ENCODE measurements at regions not wholly inside any gene's neighbourhood (a gene's known extent, or its start where the extent isn't known, plus 50 kb on each side); places are given as distances from the start of the nearest gene placed in this dataset.
A peak's percentile ranks its signal among the peaks of the same experiment; 100 is the strongest.

DNA sequence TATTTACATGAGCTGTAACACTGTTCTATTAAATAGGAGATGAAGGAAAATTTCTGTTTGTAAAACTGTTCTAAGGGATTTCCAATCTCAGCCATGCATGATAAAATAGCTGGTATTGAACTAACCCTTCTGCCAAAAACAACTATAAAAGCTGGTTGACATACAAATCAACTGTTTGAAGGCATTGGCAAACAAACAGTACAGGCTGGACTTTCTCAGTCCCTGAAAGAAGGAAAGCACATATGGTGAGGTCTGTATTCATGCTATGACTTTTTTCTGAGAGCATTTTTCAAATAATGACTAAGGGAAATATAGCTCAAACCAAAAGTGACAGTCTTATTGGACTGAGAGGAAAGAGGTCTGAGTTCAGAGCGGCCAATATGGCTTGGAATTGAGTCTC is 117.0 kb upstream of the CCDC54 start:
- no peak for DNase-seq (ENCODE audit: low read depth, low spot score)

DNA sequence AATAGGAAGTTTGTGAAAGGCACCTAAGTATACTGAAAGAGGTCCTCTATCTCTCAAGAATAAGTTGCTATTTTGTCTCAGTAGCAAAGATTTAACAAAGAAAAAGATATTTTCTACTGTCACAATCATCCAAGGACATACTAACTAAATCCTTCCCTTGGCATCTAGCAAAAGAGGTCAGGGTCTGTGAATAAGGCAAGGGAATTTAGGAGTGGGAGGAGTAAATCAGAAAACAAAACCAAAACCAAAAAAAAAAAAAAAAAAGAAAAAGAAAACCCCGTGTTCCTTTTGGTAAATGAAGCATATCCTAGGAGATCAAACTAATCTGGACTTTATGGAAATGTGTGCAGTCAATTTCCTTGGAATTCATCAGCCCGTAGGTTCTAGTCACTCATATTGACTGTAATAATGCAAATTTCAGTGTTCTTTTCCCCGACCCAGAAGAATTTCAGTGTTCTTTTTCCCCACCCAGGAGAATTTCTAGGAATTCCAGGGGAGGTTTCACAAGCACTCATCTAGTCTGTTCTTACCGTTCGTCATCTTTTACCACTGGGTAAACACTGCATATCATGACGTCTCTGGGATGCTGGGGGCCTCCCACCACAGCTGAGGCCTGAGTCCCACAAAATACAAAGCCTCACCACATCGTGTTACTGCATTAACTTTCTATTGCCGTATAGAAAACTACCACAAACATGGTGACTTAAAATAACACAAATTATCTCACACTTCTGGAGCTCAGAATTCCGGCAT is 113.8 kb upstream of the CCDC54 start:
- no peak overlapping the region for H3K4me3 ChIP-seq (ENCODE audit: low read length)
- DNase-seq (ENCODE audit: low read depth, low spot score) = no peak

More for the DNA sequence above, 117.0 kb upstream of the CCDC54 start:
- H3K4me3 ChIP-seq (ENCODE audit: low read length) = no peak overlapping the region

DNA sequence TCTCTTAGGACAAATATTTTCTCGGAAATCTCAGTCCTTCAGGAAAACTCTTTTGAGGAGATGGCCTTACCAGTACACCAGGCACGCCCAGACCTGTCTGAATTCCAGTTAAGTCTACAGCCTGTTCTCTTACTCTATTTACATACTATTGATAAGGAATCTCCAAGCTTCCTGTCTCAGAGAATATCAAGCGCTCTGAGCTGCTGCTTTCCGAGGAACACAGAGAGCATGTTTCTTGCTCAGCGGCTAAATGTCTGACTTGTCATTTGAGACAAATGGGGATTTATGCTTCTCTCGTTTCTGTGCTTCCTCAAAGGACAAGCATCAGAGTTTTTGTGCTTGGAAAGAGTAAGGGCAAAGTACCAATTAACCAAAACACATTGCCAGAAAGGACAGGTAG is 112.4 kb upstream of the CCDC54 start:
- no peak for DNase-seq (ENCODE audit: low read depth, low spot score)
- no peak overlapping the region for H3K4me3 ChIP-seq (ENCODE audit: low read length)

DNA sequence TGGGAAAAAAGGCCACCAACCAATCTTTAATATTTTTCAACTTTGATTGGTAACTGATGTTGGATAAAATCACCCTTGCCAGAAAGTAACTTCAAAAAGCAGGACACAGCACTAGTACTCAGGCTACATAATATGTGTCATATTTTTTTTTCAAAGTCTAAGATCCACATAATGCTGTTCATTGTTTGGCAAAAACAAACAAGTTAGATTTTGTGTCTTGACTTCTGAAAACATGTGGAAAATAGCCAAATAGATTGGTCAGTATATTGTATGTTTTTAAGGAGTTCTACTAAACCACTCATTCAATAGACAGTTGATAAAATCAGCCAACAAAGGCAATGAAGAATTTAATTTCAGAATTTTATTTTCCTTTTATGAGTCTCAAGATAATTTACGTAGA is 111.7 kb upstream of the CCDC54 start:
- no peak for DNase-seq (ENCODE audit: low read depth, low spot score)
- no peak overlapping the region for H3K4me3 ChIP-seq (ENCODE audit: low read length)

DNA sequence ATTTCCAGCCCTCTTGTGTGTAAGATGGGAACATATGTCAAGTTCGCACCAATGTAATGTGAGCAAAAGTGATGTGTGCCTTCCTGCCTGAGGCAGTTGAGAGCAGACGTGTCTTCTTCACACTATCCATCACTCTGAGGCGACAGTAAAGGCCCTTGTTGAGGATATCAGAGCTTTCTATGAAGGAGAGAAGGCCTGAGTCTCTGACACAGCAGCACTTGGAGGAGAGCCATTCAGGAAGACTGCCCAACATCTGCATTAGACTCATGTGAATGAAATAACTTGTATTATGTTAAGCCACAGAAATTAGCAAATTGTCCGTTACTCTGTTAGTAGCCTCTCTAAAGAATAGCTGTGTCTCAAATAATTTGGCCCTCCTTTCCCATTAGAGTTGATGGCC is 108.8 kb upstream of the CCDC54 start:
- no peak for DNase-seq (ENCODE audit: low read depth, low spot score)
- H3K4me3 ChIP-seq (ENCODE audit: low read length) = no peak overlapping the region

DNA sequence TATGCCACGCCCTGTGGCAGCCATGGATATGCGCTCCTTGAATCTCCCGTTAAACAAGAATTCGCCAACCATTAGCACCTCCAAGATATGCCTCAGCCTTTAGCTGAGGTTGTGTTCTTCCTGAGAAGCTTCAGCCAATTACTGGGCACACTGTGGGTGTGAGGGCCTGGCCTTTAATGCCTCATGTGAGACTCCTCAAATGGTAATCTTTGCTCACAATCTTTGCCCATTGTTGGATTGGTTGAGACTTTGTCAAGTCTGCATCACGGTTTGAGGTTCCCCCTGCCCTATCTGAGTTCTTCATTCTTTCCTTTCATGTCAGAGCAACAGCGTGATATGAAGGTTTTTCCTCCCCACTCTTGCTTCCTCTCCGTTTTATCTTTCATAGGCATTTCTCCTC is 108.1 kb upstream of the CCDC54 start:
- DNase-seq (ENCODE audit: low read depth, low spot score) = peak; percentile 46
- H3K4me3 ChIP-seq (ENCODE audit: low read length) = no peak overlapping the region

DNA sequence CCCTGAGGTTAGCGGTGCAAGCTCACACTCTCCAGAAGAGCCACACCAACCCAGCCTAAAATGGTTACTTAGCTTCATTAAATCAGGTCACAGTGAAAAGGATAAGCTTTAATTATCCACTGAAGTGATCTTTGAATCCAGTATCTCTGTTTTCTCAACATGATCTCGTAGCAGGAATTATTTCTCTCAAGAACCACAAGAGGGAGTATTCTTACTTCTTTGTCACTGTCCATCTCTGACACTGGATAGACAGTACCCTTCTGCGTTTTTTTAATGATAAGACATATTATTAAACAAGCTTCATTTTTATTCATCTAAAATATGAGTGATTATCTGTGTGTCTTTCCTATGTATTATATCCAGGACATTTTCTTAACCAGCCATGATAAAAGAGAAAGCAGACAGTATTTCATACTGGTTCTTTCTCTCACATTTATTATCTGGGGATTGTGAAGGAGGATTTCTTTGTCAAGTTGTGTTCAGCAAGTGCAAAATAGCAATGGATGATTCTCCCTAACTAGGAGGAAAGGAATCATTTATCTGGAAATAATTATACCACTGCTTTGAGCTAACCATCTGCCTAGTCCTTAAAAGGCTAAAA is 105.4 kb upstream of the CCDC54 start:
- peak; percentile 18 for DNase-seq (ENCODE audit: low read depth, low spot score)
- no peak overlapping the region for H3K4me3 ChIP-seq (ENCODE audit: low read length)

DNA sequence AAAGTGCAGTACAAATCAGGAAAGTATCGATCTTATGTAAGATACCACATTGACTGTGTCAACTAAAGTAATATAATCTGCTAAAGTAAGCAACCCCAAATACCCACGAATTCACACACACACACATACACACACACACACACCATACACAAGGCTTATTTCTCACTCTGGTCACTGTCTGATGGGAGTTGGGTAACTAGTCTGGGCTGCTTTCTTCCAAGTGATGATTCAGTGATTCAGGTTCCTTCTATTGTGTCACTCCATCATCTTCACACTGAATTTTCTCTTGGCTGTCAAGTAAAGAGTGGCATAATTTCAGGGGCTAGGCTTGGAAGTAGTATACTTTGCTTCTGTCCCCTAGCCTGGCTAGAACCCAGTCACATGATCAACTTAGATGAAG is 104.8 kb upstream of the CCDC54 start:
- H3K4me3 ChIP-seq (ENCODE audit: low read length) = no peak overlapping the region
- no peak for DNase-seq (ENCODE audit: low read depth, low spot score)

DNA sequence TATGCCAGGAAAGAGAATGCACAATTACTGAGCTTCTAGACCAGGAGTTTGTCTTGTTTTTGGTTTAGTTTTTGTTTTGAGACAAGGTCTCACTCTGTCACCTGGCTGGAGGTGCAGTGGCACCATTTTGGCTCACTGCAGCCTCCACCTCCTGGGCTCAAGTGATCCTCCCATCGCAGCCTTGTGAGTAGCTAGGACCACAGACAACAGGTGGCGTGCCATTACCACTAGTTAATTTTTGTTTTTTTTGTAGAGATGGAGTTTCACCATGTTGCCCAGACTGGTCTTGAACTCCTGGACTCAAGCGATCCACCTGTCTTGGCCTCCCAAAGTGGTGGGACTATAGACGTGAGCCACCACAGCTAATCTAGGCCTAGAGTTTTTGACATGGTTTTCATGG is 104.4 kb upstream of the CCDC54 start:
- no peak for DNase-seq (ENCODE audit: low read depth, low spot score)
- no peak overlapping the region for H3K4me3 ChIP-seq (ENCODE audit: low read length)

DNA sequence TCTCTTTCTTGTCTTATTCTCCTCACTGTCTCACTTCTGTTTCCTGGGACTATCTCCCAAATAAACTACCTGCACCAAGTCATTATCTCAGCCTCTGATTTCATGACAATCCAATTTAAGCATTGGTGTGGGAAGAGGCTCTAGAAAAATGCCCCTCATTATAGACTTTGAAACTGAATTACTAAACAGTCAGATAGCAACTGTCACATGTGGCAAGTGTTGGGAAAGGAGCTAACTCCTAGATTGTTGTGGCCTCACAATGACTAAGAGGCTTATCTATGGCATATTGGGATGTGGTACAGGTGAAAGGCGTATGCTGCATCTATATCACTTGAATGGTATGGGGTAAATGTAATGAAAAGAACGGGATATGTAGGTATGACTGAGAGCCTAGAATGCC is 103.5 kb upstream of the CCDC54 start:
- no peak overlapping the region for H3K4me3 ChIP-seq (ENCODE audit: low read length)
- DNase-seq (ENCODE audit: low read depth, low spot score) = no peak

DNA sequence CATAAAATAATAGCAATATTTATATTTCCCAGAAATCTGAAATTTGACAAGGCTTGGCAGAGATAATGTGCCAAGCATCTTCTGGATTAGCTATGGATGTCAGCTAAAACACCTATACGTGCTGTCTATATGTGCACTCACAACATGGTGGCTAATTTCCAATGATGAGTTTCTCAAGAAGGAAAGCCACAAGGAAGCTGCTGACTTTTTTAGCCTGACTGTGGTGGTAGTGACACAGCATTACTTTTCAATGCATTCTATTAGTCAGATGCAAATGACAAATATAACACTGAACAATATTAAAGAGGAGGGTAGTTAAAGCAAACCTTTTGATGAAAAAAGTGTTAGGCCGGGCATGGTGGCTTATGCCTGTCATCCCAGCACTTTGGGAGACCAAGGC is 101.7 kb upstream of the CCDC54 start:
- H3K4me3 ChIP-seq (ENCODE audit: low read length) = no peak overlapping the region
- DNase-seq (ENCODE audit: low read depth, low spot score) = no peak

DNA sequence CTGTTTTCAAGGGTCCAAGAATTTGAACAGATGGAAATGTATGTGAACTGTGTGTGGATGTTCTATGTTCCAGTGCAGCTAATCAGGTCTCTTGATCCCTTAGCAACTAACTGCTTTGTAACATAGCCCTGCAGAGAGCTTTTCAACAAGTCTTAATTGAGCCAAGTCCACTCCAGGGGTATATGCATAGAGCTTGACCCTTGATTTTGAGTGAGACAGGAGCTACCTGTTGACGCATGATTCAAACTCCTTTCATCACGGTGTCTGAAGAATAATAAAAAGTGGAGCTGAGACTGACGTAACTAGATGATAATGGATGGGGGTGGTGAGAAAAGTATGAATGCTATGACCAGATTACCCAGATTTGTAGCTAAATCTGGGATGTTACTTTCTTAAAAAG is 93.3 kb upstream of the CCDC54 start:
- H3K4me3 ChIP-seq (ENCODE audit: low read length) = no peak overlapping the region
- no peak for DNase-seq (ENCODE audit: low read depth, low spot score)

DNA sequence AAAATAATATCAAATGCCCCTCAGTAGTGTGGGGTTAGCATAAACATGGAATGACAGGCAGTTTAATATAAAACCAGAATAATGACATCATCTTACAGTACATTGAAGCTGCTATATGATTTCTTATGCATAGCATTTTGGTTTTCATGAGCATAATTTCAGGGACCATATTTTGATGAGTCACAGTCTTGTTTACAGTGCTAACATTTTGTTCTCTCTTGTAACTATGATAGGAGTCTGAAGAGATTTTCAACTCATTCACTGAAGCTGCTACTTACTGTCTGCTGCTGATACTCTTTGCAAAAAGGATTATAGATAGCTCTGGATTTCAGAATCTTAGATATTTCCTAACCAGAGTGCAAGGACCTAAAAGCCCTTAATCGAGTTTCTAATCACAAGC is 92.6 kb upstream of the CCDC54 start:
- no peak for DNase-seq (ENCODE audit: low read depth, low spot score)
- no peak overlapping the region for H3K4me3 ChIP-seq (ENCODE audit: low read length)

DNA sequence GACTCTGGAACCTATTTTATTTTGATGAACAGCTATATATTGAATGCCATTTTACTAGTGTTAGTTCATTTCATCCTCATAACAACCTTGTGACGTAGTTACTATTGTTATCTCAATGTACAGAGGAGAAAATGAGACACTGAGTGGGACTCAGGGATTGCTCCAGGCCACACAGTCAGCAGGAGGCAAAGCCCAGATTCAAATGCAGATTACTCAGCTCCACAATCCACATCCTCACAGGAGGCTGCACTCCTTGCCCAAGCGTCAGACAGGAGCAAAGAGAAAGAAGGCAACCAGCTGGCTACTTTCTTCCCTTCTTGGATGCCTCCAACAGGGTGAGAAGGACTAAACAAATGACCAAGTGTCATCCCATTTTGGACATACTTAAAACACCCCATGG is 92.0 kb upstream of the CCDC54 start:
- no peak overlapping the region for H3K4me3 ChIP-seq (ENCODE audit: low read length)
- DNase-seq (ENCODE audit: low read depth, low spot score) = no peak

DNA sequence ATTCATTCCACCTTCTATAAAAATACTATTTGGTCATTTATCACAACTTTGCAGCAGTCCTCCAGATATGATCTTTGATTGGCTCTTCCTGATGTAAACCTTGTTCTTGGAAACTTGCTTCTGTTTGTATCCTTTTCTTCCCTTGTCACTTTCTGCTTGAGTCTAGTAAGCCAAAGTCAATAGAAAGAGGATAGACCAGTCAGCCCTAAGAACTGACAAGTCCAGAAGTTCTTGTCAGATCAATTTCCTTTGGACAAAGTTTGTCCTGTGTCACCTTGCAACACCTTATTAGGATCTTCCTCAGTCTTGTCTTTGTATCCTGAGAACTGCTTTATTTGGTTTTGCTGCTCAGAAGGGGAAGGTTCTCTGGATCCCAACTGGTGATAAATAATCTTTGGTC is 87.9 kb upstream of the CCDC54 start:
- no peak overlapping the region for H3K4me3 ChIP-seq (ENCODE audit: low read length)
- DNase-seq (ENCODE audit: low read depth, low spot score) = no peak

DNA sequence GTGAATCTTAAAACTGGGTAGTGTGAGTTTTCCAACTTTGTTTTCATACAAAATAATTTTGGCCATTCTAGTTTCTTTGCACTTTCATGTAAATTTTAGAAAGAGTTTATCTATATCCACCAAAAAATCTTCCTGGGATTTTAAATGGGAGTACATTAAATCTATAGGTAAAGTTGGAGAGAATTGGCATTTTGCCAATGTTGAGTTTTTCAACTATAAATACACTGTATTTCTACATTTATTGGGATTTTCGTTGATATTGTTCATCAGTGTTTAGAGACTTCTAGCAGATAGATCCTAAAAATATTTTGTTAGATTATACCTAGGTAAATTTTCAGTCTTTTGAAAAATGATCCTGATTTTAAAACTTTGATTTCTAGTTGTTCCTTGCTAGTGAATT is 83.1 kb upstream of the CCDC54 start:
- no peak overlapping the region for H3K4me3 ChIP-seq (ENCODE audit: low read length)
- no peak for DNase-seq (ENCODE audit: low read depth, low spot score)

DNA sequence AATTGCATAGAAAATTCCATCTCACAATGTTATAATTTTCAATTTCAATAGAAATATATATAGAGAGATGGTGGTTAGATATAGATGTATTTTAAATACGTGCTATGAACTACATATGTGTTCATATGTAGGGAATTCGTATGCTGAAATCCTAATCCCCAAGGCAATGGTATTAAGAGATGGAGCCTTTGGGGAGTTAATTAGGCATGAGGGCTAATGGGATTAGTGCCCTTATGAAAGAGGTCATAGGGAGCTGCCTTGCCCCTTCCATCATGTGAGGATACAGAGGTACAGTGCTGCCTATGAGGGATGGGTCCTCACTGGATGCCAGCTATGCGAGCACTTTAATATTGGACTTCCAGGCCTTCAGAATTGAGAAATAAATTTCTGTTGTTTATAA is 79.6 kb upstream of the CCDC54 start:
- no peak for DNase-seq (ENCODE audit: low read depth, low spot score)
- H3K4me3 ChIP-seq (ENCODE audit: low read length) = no peak overlapping the region

DNA sequence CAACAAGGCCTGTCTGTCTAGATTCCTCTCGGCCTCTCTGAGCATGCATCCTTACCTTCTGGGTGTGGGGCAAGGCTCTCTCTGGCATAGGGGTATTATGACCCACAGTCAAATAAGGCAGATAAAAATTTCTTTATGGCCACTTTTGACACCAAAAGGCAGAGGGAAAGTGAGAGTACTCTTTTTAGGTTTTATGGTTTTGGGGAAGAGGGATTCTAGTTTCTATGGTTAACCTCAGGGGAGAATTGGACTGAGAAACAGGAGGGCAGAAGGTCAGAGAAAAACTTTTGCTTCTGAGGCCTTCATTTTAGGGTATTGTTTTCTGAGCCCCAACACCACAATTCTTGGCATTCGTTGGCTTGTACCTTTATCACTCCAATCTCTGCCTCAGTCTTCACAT is 70.0 kb upstream of the CCDC54 start:
- no peak overlapping the region for H3K4me3 ChIP-seq (ENCODE audit: low read length)
- no peak for DNase-seq (ENCODE audit: low read depth, low spot score)

DNA sequence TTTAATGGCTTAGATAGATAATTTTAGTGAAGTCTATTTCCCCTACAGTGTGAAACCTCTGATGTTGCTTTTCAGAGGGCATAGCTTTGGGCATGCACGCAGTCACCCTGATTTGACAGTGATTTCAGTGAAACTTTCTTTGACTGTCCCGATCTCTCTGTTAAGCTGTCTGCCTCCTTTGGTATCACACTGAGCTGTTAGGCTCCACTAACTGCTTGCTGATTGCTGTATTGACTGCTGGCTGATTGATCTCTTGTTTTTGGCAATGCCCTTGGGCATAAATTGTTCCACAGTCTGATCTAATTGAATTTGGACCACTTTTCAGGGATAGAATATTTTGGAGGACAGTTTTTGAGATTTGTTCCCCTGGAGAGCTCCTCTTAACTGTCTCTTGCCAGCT is 68.5 kb upstream of the CCDC54 start:
- H3K4me3 ChIP-seq (ENCODE audit: low read length) = no peak overlapping the region
- DNase-seq (ENCODE audit: low read depth, low spot score) = no peak

DNA sequence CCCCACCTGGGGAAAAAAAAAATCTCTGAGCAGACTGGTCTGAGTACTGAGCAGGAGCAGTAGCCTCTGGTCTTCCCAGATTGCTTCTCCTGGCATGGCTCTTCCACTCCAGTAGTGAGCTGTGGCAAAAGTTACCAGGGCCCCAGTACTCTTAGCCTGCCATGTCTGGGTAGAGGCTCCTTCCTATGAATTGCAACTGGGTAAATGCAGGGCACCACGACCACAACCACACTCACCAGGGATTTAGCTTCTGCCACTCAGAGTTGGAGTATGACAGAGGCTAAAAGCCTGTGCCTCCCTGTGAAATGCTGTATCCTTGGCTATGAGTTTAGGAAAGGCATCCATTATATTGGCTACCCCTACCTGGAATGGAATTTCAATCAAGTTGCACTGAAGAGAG is 67.9 kb upstream of the CCDC54 start:
- H3K4me3 ChIP-seq (ENCODE audit: low read length) = no peak overlapping the region
- no peak for DNase-seq (ENCODE audit: low read depth, low spot score)

DNA sequence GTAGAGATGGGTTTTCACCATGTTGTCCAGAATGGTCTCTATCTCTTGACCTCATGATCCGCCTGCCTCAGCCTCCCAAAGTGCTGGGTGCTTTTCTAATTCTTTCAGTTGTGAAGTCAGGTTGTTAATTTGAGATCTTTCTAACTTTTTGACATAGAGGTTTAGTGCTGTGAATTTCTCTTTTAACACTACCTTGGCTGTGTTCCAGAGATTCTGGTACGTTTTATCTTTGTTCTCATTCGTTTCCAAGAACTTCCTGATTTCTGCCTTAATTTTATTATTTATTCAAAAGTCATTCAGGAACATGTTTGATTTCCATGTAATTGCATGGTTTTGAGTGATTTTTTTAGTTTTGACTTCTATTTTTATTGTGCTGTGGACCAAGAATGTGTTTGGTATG is 63.5 kb upstream of the CCDC54 start:
- no peak overlapping the region for H3K4me3 ChIP-seq (ENCODE audit: low read length)
- DNase-seq (ENCODE audit: low read depth, low spot score) = no peak
